A673 (cell line): ENCODE measurements at regions not wholly inside any gene's neighbourhood (a gene's known extent, or its start where the extent isn't known, plus 50 kb on each side); places are given as distances from the start of the nearest gene placed in this dataset.

ENCODE experiments used
- BruUV-seq: library from RNA; stranded (reverse); fragments of 400-500 nt; replicated peaks from 2 replicates; lab custom pipeline; 2021; lab: Mats Ljungman, UMichigan
- CTCF ChIA-PET: fragments of 300-600 bp; sonication (Branson Sonifier 250); formaldehyde crosslinking; loops from one replicate; lab custom pipeline; 2022; ENCODE audit warnings: antibody characterized with exemption; lab: Charles Lee
- POLR2A ChIA-PET: fragments of 300-600 bp; sonication (Branson Sonifier 250); formaldehyde crosslinking; loops from one replicate; lab custom pipeline; 2022; ENCODE audit warnings: antibody characterized with exemption; ENCODE audit not compliant: low non-redundant PET; lab: Charles Lee
- DNase-seq: peaks from one replicate; pipeline ENCODE4 v3.0.0-alpha.2; 2015; ENCODE audit warnings: low spot score
- H3K27ac ChIP-seq: fragments of 200-600 bp; sonication (generic); 2 replicates; pipeline ENCODE4 v1.5.1; 2016; ENCODE audit warnings: mixed run types, low read depth, mild to moderate bottlenecking, mixed read lengths, antibody characterized with exemption, low read length; ENCODE audit not compliant: poor library complexity, severe bottlenecking
- H3K27me3 ChIP-seq: fragments of 200-600 bp; sonication (generic); replicated peaks from 2 replicates; pipeline ENCODE4 v1.6.1; 2017; ENCODE audit warnings: mixed run types, low read depth, mild to moderate bottlenecking, mixed read lengths, antibody characterized with exemption, low read length; ENCODE audit not compliant: insufficient read depth, poor library complexity
- H3K36me3 ChIP-seq: fragments of 200-600 bp; sonication (generic); 2 replicates; pipeline ENCODE4 v1.6.1; 2016; ENCODE audit warnings: mixed run types, mild to moderate bottlenecking, mixed read lengths, antibody characterized with exemption, low read length; ENCODE audit not compliant: insufficient read depth, poor library complexity, severe bottlenecking
- H3K4me1 ChIP-seq: fragments of 200-600 bp; sonication (generic); 2 replicates; pipeline ENCODE4 v1.6.1; 2017; ENCODE audit warnings: mixed run types, mild to moderate bottlenecking, mixed read lengths, antibody characterized with exemption, low read length; ENCODE audit not compliant: insufficient read depth, poor library complexity, severe bottlenecking
- H3K4me3 ChIP-seq: fragments of 200-600 bp; sonication (generic); 2 replicates; pipeline ENCODE4 v1.5.1; 2016; ENCODE audit warnings: low read depth, mixed run types, mild to moderate bottlenecking, mixed read lengths, low read length; ENCODE audit not compliant: poor library complexity, severe bottlenecking
- H3K9me3 ChIP-seq: fragments of 200-600 bp; sonication (generic); 2 replicates; pipeline ENCODE4 v1.6.1; 2016; ENCODE audit warnings: mixed run types, low read depth, mild to moderate bottlenecking, mixed read lengths, antibody characterized with exemption, low read length; ENCODE audit not compliant: poor library complexity, severe bottlenecking
- CTCF ChIP-seq: fragments of 300-800, 200-600 bp; sonication (generic); conservative IDR thresholded peaks from 2 replicates; pipeline ENCODE4 v1.5.1; 2017; ENCODE audit warnings: low read depth, mild to moderate bottlenecking, antibody characterized with exemption, low read length, moderate library complexity, mixed read lengths
- EZH2 ChIP-seq: fragments of 200-600 bp; sonication (generic); IDR thresholded peaks from 2 replicates; pipeline ENCODE4 v1.6.1; 2017; ENCODE audit warnings: borderline replicate concordance, low read depth, mild to moderate bottlenecking, mixed read lengths, antibody characterized with exemption, low read length; ENCODE audit not compliant: poor library complexity, severe bottlenecking
- intact Hi-C: fragments of 100-400 bp; cut with micrococcal nuclease; formaldehyde crosslinking; loops from one replicate; pipeline ENCODE4 v1.10.0; 2022; ENCODE audit not compliant: unreplicated experiment

GRCh38 chr15:97456521-97457202 is 503.8 kb upstream of the ARRDC4 start:
- POLR2A ChIA-PET, result interaction anchor here (0.9 kb wide), 1 partner anchor 57 kb away, joined by 3 read pairs; no protein-coding TSS in a partner anchor
- Histone ChIP-seq H3K36me3 (no peaks in the 10 kb centered on the region), H3K27ac (no peak overlapping the region), H3K4me1 (peaks cover 12% of the 10 kb centered on the region), H3K4me3 (no peak overlapping the region), H3K27me3 (no peaks in the 10 kb centered on the region), H3K9me3 (no peaks in the 10 kb centered on the region)
- TF ChIP-seq CTCF, result no peak
- TF ChIP-seq EZH2, result no peak
- CTCF ChIA-PET, result no interaction called here
- intact Hi-C loops, result no loop called here
- BruUV-seq, result no TSS peak
- no peak for DNase-seq

- no TSS peak for BruUV-seq
- intact Hi-C loops, result no loop called here
- Histone ChIP-seq H3K4me1 (peaks cover 17% of the 10 kb centered on the region), H3K27me3 (no peaks in the 10 kb centered on the region), H3K36me3 (no peaks in the 10 kb centered on the region), H3K9me3 (no peaks in the 10 kb centered on the region), H3K27ac (no peak overlapping the region), H3K4me3 (no peak overlapping the region)
- DNase-seq, result no peak
- TF ChIP-seq CTCF (no peak), EZH2 (no peak)
- ChIA-PET POLR2A (interaction anchor here (0.9 kb wide), 1 partner anchor 58 kb away, joined by 3 read pairs; no protein-coding TSS in a partner anchor), CTCF (no interaction called here)
Observed at GRCh38 chr15:97457203-97457847, 503.2 kb upstream of the ARRDC4 start.

- no peak overlapping the region for H3K27ac ChIP-seq
- TF ChIP-seq CTCF (no peak), EZH2 (no peak)
- H3K4me1 ChIP-seq, result peaks cover 17% of the 10 kb centered on the region
- no peaks in the 10 kb centered on the region for H3K27me3 ChIP-seq
- no peak overlapping the region for H3K4me3 ChIP-seq
- H3K9me3 ChIP-seq, result no peaks in the 10 kb centered on the region
- ChIA-PET CTCF (no interaction called here), POLR2A (no interaction called here)
- BruUV-seq, result no TSS peak
- intact Hi-C loops, result no loop called here
- DNase-seq, result no peak
- H3K36me3 ChIP-seq, result no peaks in the 10 kb centered on the region
Observed at GRCh38 chr15:97459771-97460170, 500.7 kb upstream of the ARRDC4 start.
